T47D (cell line): ENCODE measurements at regions not wholly inside any gene's neighbourhood (a gene's known extent, or its start where the extent isn't known, plus 50 kb on each side); places are given as distances from the start of the nearest gene placed in this dataset.

Experiments
- DNase-seq, 2 experiments: peaks; one replicate each; pipeline versions ENCODE4 v3.0.0 to v3.0.0-alpha.2; 2011 to 2012; ENCODE audit warnings: low read depth in 1 of 2, low spot score in 1 of 2
- JUND ChIP-seq: IDR thresholded peaks from 2 replicates; pipeline ENCODE4 v1.6.1; 2012; ENCODE audit warnings: low read depth
- in situ Hi-C: cut with HindIII; loops from 2 replicates; pipeline ENCODE4 v1.10.0; 2016; ENCODE audit warnings: low sequenced_read_pairs, low pct_unique_long_range_greater_than_20kb

GRCh38 chr20:24823989-24824693, 124.9 kb upstream of the CST7 start:
- TF ChIP-seq JUND = no peak
- in situ Hi-C loops = no loop called here
- DNase-seq = no peak

GRCh38 chr20:24825591-24825990, 123.5 kb upstream of the CST7 start:
- in situ Hi-C loops = no loop called here
- DNase-seq = no peak
- TF ChIP-seq JUND = no peak

DNA sequence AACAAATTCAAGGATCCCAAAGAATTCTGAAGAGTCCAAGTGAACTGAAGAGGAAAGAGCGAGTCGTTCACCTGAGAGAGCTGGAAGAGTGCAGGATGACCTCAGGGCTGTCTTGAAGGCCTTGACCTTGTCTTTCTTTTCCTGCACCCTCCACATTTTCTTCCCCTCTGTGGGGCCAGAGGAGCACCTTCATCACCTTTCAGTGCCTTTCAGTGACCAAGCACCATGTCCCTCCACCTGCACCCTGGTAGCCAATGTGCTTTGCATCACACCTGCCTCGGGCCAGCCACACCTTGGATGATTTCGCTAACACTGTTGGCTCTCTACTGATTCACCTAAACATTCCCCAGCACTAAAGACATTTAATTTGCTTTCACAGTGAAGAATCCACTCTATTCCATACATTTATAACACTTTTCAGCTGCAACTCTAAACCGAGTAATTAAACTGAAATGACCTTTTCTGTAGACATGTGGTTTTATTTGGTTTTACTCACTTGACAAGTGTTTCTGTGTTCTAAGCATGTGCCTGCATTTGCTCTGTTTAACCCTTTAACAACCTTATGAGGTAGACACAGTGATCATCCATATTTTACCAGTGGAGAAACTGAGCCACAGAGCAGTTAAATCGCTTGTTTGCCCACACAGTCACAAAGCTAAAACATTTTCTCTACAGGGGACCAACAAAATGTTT, 121.3 kb upstream of the CST7 start:
- TF ChIP-seq JUND = no peak
- in situ Hi-C loops = no loop called here
- no peak for DNase-seq

- no peak for DNase-seq
- in situ Hi-C loops = no loop called here
Measured at GRCh38 chr20:24828992-24829648, 119.9 kb upstream of the CST7 start.

DNA sequence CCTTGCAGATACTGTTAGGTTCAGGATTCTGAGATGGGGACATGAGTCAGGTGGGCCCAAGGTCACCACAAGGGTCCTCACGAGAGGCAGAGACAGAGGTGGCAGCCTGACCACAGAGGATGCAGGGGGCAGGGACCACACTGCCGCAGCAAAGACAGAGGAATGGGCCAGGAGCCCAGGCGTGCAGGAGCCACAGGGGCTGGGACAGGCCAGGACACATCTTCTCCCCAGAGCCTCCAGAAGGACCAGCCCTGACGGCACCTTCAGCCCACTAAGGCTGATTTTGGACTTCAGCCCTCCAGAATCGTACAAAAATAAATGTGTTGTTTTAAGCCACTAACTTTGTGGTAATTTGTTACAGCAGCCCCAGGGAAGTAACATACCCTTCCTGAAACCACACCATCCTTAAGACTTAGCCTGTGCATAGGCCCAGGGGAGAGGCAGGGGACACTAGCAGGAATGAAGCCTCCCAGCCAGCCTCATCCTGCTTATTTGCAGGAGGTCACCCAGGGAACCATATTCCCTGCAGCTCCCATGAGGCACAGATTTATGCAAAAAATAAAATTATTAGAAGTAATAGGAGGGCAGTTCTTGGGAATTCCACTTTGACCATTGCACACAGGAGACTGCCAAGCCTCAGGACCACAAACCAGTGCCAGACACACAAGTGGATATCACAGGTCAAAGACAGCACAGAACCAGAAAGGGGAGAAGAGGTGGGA, 119.3 kb upstream of the CST7 start:
- TF ChIP-seq JUND = no peak
- in situ Hi-C loops = no loop called here
- no peak for DNase-seq

More at GRCh38 chr20:24828992-24829648, 119.9 kb upstream of the CST7 start:
- TF ChIP-seq JUND = no peak

DNA sequence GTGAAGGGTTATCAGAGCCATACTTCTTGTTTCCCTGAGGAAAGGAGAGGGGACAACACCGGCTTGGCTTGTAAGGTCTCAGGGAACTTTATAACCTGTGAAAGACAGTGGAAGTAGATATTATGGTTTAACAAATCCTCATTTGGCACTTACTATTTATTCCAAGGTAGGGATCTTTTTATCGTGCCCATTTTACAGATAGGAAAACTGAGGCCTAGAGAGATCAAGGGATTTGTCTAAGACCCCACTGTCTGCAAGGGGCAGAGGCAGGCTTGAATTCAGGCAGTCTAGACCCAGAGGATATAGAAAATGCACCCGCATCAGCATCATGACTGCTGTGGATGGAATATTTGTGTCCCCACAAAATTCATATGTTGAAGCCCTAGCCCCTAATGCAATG, 118.4 kb upstream of the CST7 start:
- no peak for DNase-seq
- no peak for TF ChIP-seq JUND
- in situ Hi-C loops = no loop called here

- no peak for TF ChIP-seq JUND
- in situ Hi-C loops = no loop called here
- DNase-seq = no peak
Measured at GRCh38 chr20:24831232-24831631, 117.8 kb upstream of the CST7 start.

DNA sequence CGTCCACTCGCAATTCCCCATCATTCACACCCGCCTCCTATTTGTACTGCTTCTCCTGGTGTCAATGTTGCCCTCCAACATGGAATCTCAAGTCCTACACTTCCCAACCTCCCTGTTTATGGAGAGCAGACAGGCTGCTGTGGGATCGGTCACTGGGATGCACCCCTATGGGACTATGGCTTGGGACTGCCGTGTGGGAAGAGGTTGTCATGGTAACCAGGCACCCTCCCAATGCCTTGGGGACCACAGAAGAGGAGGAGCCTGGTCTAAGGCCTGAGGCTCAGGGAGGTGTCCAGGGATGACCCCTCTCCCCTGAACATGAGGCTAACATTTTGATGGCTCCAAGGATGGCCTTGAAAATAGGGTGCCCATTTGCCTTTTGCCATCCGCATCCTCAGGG, 116.6 kb upstream of the CST7 start:
- in situ Hi-C loops = no loop called here
- TF ChIP-seq JUND = no peak
- DNase-seq = no peak

- DNase-seq = no peak
- in situ Hi-C loops = no loop called here
- TF ChIP-seq JUND = no peak
Measured at GRCh38 chr20:24833592-24833991, 115.5 kb upstream of the CST7 start.

- in situ Hi-C loops = no loop called here
- DNase-seq = no peak
- no peak for TF ChIP-seq JUND
Measured at GRCh38 chr20:24834310-24834709, 114.8 kb upstream of the CST7 start.

- in situ Hi-C loops = no loop called here
- DNase-seq = no peak
- no peak for TF ChIP-seq JUND
Measured at GRCh38 chr20:24835195-24835594, 113.9 kb upstream of the CST7 start.

GRCh38 chr20:24836041-24836533, 113.0 kb upstream of the CST7 start:
- no peak for DNase-seq
- in situ Hi-C loops = no loop called here
- TF ChIP-seq JUND = no peak
